NB4 (cell line): ENCODE measurements at regions not wholly inside any gene's neighbourhood (a gene's known extent, or its start where the extent isn't known, plus 50 kb on each side); places are given as distances from the start of the nearest gene placed in this dataset.

Experiments
- DNase-seq: peaks from one replicate; pipeline ENCODE4 v3.0.0; 2010; ENCODE audit warnings: low read depth
- H3K4me3 ChIP-seq: one replicate; pipeline ENCODE4 v1.5.1; 2011; ENCODE audit warnings: mild to moderate bottlenecking, low read depth, low read length, moderate library complexity
- CTCF ChIP-seq: IDR thresholded peaks from one replicate; pipeline ENCODE4 v1.5.1; 2012; ENCODE audit warnings: low read depth, low read length
- MAX ChIP-seq: IDR thresholded peaks from 2 replicates; pipeline ENCODE4 v1.6.1; 2011; ENCODE audit warnings: low read depth, low read length
- MYC ChIP-seq: IDR thresholded peaks from 2 replicates; pipeline ENCODE4 v1.6.1; 2011; ENCODE audit warnings: low read depth, low read length
- POLR2A ChIP-seq: IDR thresholded peaks from 2 replicates; pipeline ENCODE4 v1.6.1; 2011; ENCODE audit warnings: mild to moderate bottlenecking; ENCODE audit not compliant: insufficient read length; ENCODE audit errors: extremely low read depth

GRCh38 chr20:20931632-20932031, 174.5 kb downstream of the LINC00237 start:
- TF ChIP-seq POLR2A (no peak), CTCF (no peak), MYC (no peak), MAX (no peak)
- DNase-seq = no peak
- no peak overlapping the region for H3K4me3 ChIP-seq

- TF ChIP-seq POLR2A (no peak), MAX (no peak), MYC (no peak), CTCF (no peak)
- no peak for DNase-seq
- no peak overlapping the region for H3K4me3 ChIP-seq
These were observed 175.1 kb downstream of the LINC00237 start for GRCh38 chr20:20931024-20931423.

- no peak overlapping the region for H3K4me3 ChIP-seq
- TF ChIP-seq MAX (no peak), MYC (no peak), CTCF (no peak), POLR2A (no peak)
- DNase-seq = no peak
These were observed 175.7 kb downstream of the LINC00237 start for GRCh38 chr20:20930500-20930899.

GRCh38 chr20:20929341-20929740, 176.8 kb downstream of the LINC00237 start:
- no peak for DNase-seq
- H3K4me3 ChIP-seq = no peak overlapping the region
- no peak for TF ChIP-seq CTCF
- no peak for TF ChIP-seq MYC
- TF ChIP-seq POLR2A = no peak
- TF ChIP-seq MAX = no peak

GRCh38 chr20:20926222-20926905, 179.8 kb downstream of the LINC00237 start:
- H3K4me3 ChIP-seq = no peak overlapping the region
- DNase-seq = no peak
- no peak for TF ChIP-seq CTCF
- no peak for TF ChIP-seq MYC
- no peak for TF ChIP-seq MAX
- no peak for TF ChIP-seq POLR2A

GRCh38 chr20:20920433-20920832, 185.7 kb downstream of the LINC00237 start:
- H3K4me3 ChIP-seq = no peak overlapping the region
- TF ChIP-seq MAX (no peak), POLR2A (no peak), MYC (no peak), CTCF (no peak)
- no peak for DNase-seq
